Neutrophil (primary cell): ENCODE measurements at regions not wholly inside any gene's neighbourhood (a gene's known extent, or its start where the extent isn't known, plus 50 kb on each side); places are given as distances from the start of the nearest gene placed in this dataset.

Experiments
- H3K27ac ChIP-seq: fragments of 200-600 bp; sonication (generic); 2 replicates; pipeline ENCODE4 v1.5.1; 2016; ENCODE audit warnings: mild to moderate bottlenecking, moderate library complexity
- H3K27me3 ChIP-seq: fragments of 200-600 bp; sonication (generic); 2 replicates; pipeline ENCODE4 v1.6.0; 2016; ENCODE audit warnings: mild to moderate bottlenecking
- H3K36me3 ChIP-seq: fragments of 200-600 bp; sonication (generic); 2 replicates; pipeline ENCODE4 v1.5.1; 2017
- H3K4me1 ChIP-seq, 2 experiments: fragments of 200-600 bp in 1 of 2; sonication (generic) in 1 of 2; 1 replicate in 1 of 2; 2 replicates in 1 of 2; pipeline versions ENCODE4 v1.5.1 to v1.6.1; 2013 to 2016; ENCODE audit warnings: low read depth in 1 of 2, low read length in 1 of 2, mild to moderate bottlenecking in 1 of 2, moderate library complexity in 1 of 2; ENCODE audit not compliant: control insufficient read depth in 1 of 2, insufficient read depth in 1 of 2
- H3K4me3 ChIP-seq, 2 experiments: fragments of 200-600 bp in 1 of 2; sonication (generic) in 1 of 2; 1 replicate in 1 of 2; 2 replicates in 1 of 2; pipeline ENCODE4 v1.5.1; 2013 to 2016; ENCODE audit warnings: low read depth in 1 of 2, low read length in 1 of 2, mild to moderate bottlenecking in 1 of 2, moderate library complexity in 1 of 2
- H3K9me3 ChIP-seq: fragments of 200-600 bp; sonication (generic); 2 replicates; pipeline ENCODE4 v1.5.1; 2016
- CTCF ChIP-seq: fragments of 200-600 bp; sonication (generic); IDR thresholded peaks from 2 replicates; pipeline ENCODE4 v1.5.1; 2016; ENCODE audit warnings: antibody characterized with exemption

GRCh38 chr10:78966844-78967488 lies 101.8 kb upstream of the ZMIZ1 start:
- TF ChIP-seq CTCF, result no peak
- H3K4me3 ChIP-seq, result no peak overlapping the region
- H3K27me3 ChIP-seq, result peaks cover 30% of the 10 kb centered on the region
- no peaks in the 10 kb centered on the region for H3K4me1 ChIP-seq
- no peaks in the 10 kb centered on the region for H3K9me3 ChIP-seq
- H3K36me3 ChIP-seq, result no peaks in the 10 kb centered on the region
- no peak overlapping the region for H3K27ac ChIP-seq

- Histone ChIP-seq H3K27me3 (peaks cover 44% of the 10 kb centered on the region), H3K9me3 (no peaks in the 10 kb centered on the region), H3K4me1 (peaks cover 4 to 5% of the 10 kb centered on the region in 2 experiments), H3K36me3 (no peaks in the 10 kb centered on the region), H3K4me3 (no peak overlapping the region), H3K27ac (no peak overlapping the region)
- TF ChIP-seq CTCF, result no peak
These were observed 100.3 kb upstream of the ZMIZ1 start for GRCh38 chr10:78968300-78968942.

- Histone ChIP-seq H3K36me3 (no peaks in the 10 kb centered on the region), H3K9me3 (no peaks in the 10 kb centered on the region), H3K27me3 (peaks cover 50% of the 10 kb centered on the region), H3K27ac (no peak overlapping the region), H3K4me3 (no peak overlapping the region), H3K4me1 (peaks cover 4 to 10% of the 10 kb centered on the region in 2 experiments)
- no peak for TF ChIP-seq CTCF
These were observed 99.8 kb upstream of the ZMIZ1 start for GRCh38 chr10:78968943-78969342.

GRCh38 chr10:78969719-78970118 lies 99.0 kb upstream of the ZMIZ1 start:
- no peak for TF ChIP-seq CTCF
- H3K27ac ChIP-seq, result no peak overlapping the region
- H3K27me3 ChIP-seq, result peaks cover 52% of the 10 kb centered on the region
- no peaks in the 10 kb centered on the region for H3K9me3 ChIP-seq
- H3K36me3 ChIP-seq, result no peaks in the 10 kb centered on the region
- no peak overlapping the region for H3K4me3 ChIP-seq
- H3K4me1 ChIP-seq, result peaks cover 4 to 13% of the 10 kb centered on the region in 2 experiments

GRCh38 chr10:78970261-78970660 lies 98.5 kb upstream of the ZMIZ1 start:
- Histone ChIP-seq H3K4me3 (no peak overlapping the region), H3K9me3 (no peaks in the 10 kb centered on the region), H3K36me3 (no peaks in the 10 kb centered on the region), H3K4me1 (peaks cover 4 to 13% of the 10 kb centered on the region in 2 experiments), H3K27ac (no peak overlapping the region), H3K27me3 (peaks cover 52% of the 10 kb centered on the region)
- no peak for TF ChIP-seq CTCF
